ENCODE measurements at regions not wholly inside any gene's neighbourhood (a gene's known extent, or its start where the extent isn't known, plus 50 kb on each side); places are given as distances from the start of the nearest gene placed in this dataset.

GRCh38 chr6:156193381-156193780 is 583.8 kb upstream of the ARID1B start:
- TF ChIP-seq CTCF (IDR thresholded peaks at IDR 0.05 in 2 of 3, conservative IDR thresholded peaks at IDR 0.05 in 1 of 3; ENCODE audit: borderline replicate concordance in 1 of 3, insufficient read depth in 1 of 3, low read depth in 2 of 3, low read length in 2 of 3) (no peak), EGR1 (IDR thresholded peaks at IDR 0.05; ENCODE audit: low read depth) (no peak), EZH2 (IDR thresholded peaks at IDR 0.05) (no peak), TCF7L2 (IDR thresholded peaks at IDR 0.05; ENCODE audit: borderline replicate concordance, extremely low read depth, insufficient read depth, insufficient read length) (no peak), POLR2A (IDR thresholded peaks at IDR 0.05; ENCODE audit: borderline replicate concordance, extremely low read depth, insufficient read depth, insufficient read length) (no peak), ATF3 (IDR thresholded peaks at IDR 0.05) (no peak)
